GM18861 (cell line): ENCODE measurements at regions not wholly inside any gene's neighbourhood (a gene's known extent, or its start where the extent isn't known, plus 50 kb on each side); places are given as distances from the start of the nearest gene placed in this dataset.

Experiments
- ATAC-seq: cut with Tn5 transposase; IDR thresholded peaks from one replicate; pipeline ENCODE4 v1.9.1; 2021; ENCODE audit not compliant: unreplicated experiment

- ATAC-seq = no peak
Observed at GRCh38 chr20:48571949-48572847, 255.6 kb downstream of the PREX1 start.

DNA sequence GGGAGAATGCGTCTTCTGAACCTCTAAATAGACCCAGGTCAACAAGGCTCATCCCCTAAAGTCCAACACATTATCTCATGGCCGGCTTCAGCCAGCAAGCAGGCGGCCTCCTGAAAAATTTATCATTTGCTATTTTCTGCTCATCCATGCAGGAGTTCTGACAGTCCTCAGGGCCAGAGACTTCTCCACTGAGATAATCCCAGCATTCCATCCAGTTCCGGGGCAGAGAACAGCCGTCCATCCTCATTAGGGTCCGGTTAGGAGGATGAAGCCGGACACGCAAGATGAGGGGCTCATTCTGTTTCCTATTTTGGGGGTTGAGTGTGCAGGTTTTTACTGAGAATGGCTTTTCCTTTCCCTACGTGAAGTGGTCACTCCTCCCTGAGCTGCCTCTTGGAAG, 258.1 kb downstream of the PREX1 start:
- ATAC-seq = no peak

DNA sequence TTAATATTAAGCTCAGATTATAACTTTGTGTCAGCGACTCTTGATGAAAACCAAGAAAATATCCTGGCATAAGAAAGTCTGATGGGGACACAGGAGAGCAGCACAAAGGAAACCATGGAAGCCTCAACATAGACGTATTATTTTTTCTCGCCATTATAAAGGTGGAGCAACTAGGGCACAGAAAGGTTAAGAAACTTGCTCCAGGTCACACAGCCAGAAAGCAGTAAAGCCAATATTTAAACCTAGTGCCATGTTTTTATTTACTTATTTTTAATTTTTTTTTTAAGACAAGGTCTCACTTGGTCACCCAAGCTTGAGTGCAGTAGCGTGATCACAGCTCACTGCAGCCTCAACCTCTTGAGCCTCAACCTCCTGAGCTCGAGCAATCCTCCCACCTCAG, 259.3 kb downstream of the PREX1 start:
- no peak for ATAC-seq

DNA sequence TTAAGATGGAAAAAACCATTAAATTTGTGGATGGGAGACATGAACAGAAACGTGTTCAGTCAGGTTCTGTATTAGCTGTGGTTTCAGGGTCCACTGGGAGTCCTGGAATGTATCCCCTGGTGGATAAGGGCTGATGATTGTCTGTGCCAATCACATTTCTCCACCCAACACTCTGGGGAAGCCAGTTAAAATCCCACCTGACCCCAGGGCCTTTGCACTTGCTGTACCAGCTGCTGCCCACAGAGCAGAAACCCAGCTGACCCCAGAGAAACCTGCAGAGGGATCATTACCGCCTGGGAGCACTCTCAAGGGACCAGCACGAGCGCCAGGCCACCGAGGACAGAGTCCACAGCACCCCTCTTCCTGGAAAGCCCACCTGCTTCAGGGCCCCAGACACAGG, 260.7 kb downstream of the PREX1 start:
- no peak for ATAC-seq

DNA sequence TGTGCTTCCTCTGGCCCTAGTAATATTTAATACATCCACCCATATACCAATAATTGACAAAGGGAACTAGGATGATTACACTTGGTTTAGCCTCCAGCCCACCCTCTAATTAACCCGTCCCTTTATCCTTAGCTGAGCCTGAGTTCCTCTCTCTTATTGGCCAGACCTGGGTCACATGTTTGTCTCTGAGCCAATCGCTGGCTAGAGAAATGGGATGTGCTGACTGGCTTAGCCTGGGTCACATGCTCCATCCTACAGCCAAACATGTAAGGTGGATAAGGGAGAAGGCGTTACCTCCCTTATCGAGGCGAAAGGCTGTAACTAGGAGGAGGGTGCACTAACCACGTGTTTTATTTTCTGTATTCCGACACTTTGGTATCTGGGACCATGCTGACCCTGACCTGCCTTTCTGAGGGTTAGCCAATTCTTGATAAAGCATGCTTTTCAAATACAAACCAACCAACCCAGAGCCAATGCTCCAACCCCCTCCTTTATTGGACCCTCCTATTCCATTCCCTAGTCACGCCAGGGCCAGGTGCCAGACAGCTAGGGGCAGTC, 262.7 kb downstream of the PREX1 start:
- ATAC-seq = no peak

- ATAC-seq = no peak
Observed at GRCh38 chr20:48563191-48563870, 264.5 kb downstream of the PREX1 start.

DNA sequence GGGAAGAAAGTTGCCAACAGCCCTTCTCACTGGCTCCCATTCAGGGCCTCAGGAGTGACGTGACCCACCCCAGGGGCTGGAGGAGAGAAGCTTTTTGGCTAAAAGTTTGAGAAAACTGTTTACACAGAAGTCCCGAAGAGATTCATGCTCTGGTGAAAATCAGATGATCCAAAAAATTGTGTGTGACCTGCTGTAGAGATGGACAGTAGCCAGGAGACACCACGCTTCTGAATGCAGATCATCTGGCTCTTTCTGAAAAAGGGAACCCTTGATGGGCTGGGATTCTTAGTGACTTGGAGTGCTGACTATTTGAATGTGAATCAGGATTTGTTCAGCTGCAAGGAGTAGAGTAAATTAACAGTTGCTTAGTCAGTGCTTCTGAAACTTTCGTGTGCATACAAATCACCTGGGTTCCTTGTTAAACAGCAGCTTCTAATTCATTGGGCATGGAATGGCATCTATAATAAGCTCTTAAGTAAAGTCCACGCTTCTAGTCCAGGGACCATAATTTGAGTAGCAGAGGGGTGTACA, 265.1 kb downstream of the PREX1 start:
- no peak for ATAC-seq

DNA sequence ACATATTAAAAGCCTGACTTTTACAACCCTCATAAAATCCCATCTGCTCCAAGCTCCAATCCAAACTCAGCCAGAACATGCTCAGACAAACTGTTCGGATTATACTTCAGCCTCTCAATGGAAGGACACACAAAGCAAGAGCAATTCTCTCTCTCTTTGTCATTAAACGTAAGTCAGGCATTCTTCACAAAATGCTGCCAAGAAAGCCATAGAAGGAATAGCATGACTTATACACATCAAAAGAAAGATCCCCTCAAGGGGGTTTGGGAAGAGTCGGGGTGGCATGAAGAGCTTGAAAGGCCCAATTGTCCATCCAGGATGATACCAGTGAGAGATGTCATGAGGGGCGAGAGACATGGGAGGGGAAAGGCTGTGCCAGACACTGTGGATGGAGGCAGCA, 268.9 kb downstream of the PREX1 start:
- ATAC-seq = no peak

DNA sequence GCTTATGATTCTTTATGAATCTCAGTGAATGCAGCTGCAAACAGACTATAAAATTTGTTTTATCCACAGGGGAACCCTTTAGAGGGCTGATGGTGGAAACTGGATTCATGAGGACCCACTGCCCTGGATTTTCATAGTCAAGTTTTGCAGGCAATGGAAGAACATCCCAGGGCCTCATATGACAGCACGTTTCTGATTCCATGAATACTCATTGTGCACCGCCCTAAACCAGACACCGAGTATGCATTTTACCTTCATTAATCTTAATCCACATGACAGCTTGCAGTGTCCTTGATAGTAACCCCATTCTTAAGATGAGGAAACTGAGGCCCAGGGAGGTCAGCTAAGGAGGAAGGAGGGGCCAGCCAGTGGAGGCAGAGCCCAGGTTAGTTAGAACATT, 270.4 kb downstream of the PREX1 start:
- ATAC-seq = no peak

- ATAC-seq = no peak
Observed at GRCh38 chr20:48556956-48557355, 270.8 kb downstream of the PREX1 start.

GRCh38 chr20:48552550-48552949, 275.2 kb downstream of the PREX1 start:
- ATAC-seq = no peak

DNA sequence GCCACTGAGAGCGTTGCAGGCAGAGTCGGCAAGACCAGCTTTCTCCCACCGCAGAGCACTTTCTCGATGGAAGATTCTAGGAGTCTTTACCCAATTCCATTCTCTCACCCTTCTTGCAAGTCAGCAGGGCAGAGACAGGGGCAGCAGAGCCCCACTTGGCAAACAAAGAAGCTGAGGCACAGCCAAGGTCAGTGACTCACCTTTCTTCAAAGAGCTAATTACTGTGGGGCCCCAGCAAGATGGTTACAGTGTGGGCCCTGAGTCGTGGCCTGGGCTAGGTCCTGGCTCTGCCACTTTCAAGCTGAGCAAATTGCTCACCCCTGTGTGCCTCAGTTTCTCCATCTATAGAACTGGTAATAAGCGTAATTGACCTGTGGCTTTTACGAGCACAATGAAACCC, 277.0 kb downstream of the PREX1 start:
- no peak for ATAC-seq

- ATAC-seq = no peak
Observed at GRCh38 chr20:48547664-48548063, 280.1 kb downstream of the PREX1 start.

- ATAC-seq = no peak
Observed at GRCh38 chr20:48544402-48545339, 283.1 kb downstream of the PREX1 start.

DNA sequence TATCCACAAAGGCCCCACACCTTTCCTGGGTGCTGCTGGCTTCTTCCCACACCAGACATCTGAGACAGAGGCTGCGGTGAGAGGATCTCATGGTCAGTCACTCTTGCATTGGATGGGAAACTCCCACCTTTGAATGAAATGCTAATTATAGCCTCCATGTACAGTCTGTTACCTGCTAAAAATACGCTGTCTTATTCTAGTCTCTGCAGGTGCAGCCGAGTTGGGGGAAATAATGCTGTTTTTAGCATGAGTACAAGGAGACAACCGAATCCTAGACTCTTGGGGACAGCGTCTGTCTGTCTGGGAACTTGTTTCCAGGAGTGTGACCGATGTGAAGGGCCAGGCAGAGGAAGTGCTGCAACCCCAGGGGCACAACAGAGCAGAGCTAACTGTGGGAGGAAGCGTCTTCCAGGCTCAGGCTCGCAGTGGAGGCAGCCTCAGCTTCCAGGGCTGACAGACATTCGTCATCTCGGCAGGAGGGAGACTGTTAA, 286.2 kb downstream of the PREX1 start:
- no peak for ATAC-seq

- no peak for ATAC-seq
Observed at GRCh38 chr20:48538856-48539255, 288.9 kb downstream of the PREX1 start.

- ATAC-seq = no peak
Observed at GRCh38 chr20:48538058-48538825, 289.6 kb downstream of the PREX1 start.

DNA sequence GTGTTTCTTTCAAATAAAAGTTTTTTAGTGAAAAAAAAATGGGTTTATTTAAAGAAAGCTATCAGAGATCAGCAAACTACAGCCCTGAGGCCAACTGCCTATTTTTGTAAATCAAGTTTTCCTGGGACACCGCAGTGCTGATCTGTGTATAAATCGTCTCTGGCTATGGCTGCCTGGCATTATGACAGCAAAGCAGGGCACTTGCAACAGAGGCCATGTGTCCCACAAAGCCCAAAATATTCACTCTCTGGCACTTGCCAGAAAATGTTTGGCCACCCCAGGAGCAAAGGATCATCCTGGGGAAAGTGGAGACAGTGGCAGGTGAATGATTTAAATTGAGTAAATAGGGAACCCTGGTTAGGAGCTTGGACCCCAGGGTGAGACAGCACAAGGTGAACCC, 291.6 kb downstream of the PREX1 start:
- ATAC-seq = no peak

- no peak for ATAC-seq
Observed at GRCh38 chr20:48535556-48535955, 292.2 kb downstream of the PREX1 start.

DNA sequence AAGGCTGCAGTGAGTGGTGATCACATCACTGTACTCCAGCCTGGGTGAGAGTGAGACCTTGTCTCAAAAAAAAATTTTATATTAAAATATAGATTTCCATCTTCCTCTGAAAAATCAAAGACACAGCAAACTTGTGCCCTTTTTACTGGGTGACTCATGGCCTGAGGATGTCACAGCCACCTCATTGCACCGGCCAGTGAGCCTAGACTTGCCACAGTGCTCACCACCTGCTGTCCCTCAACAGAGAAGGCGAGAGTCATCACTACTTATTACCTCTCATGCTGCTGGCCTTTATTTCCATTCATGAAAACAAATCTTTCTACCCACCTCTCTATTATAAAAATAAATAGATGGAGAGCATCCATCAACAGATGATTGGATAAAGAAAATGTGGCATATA, 295.8 kb downstream of the PREX1 start:
- ATAC-seq = no peak
